Muscle layer of colon (tissue), 2 donors: ENCODE measurements at regions not wholly inside any gene's neighbourhood (a gene's known extent, or its start where the extent isn't known, plus 50 kb on each side); places are given as distances from the start of the nearest gene placed in this dataset.
"Not testable (repeated sequence)": the region's sequence is repeated elsewhere in the genome, so short reads cannot be mapped to it uniquely, and the experiment has no call there.

Source experiments
- H3K27ac ChIP-seq: one replicate; pipeline ENCODE4 v1.7.0; 2013; ENCODE audit warnings: low read depth, mild to moderate bottlenecking, low read length, moderate library complexity
- H3K27me3 ChIP-seq, 2 donors: one replicate each; pipeline ENCODE4 v1.7.0; 2013; ENCODE audit warnings: low read length in 2 of 2, mild to moderate bottlenecking in 2 of 2; ENCODE audit not compliant: insufficient read depth in 2 of 2, control insufficient read depth in 1 of 2
- H3K36me3 ChIP-seq: one replicate; pipeline ENCODE4 v1.7.0; 2013; ENCODE audit warnings: mild to moderate bottlenecking, low read length; ENCODE audit not compliant: insufficient read depth
- H3K4me1 ChIP-seq: one replicate; pipeline ENCODE4 v1.7.0; 2013; ENCODE audit warnings: mild to moderate bottlenecking, low read length; ENCODE audit not compliant: insufficient read depth
- H3K4me3 ChIP-seq, 2 donors: one replicate each; pipeline ENCODE4 v1.7.0; 2013; ENCODE audit warnings: low read length in 2 of 2, low read depth in 1 of 2, mild to moderate bottlenecking in 1 of 2, moderate library complexity in 1 of 2
- H3K9ac ChIP-seq: one replicate; pipeline ENCODE4 v1.7.0; 2013; ENCODE audit warnings: low read length
- H3K9me3 ChIP-seq: one replicate; pipeline ENCODE4 v1.7.0; 2013; ENCODE audit warnings: mild to moderate bottlenecking, low read length
- donor health status: abdominal sarcoma.
- donor health status: Adenocarcinoma of cecum.

GRCh38 chr2:8141780-8142179, 540.1 kb upstream of the ID2 start:
- no peak overlapping the region for H3K27ac ChIP-seq

GRCh38 chr2:8142461-8142860, 539.4 kb upstream of the ID2 start:
- Histone ChIP-seq H3K9me3 (no peaks in the 10 kb centered on the region), H3K27me3 (no peaks in the 10 kb centered on the region), H3K9ac (no peak overlapping the region), H3K36me3 (no peaks in the 10 kb centered on the region), H3K4me3 (no peak overlapping the region), H3K27ac (no peak overlapping the region), H3K4me1 (peaks cover 17% of the 10 kb centered on the region)

More at GRCh38 chr2:8141780-8142179, 540.1 kb upstream of the ID2 start:
- H3K4me1 ChIP-seq: peaks cover 15% of the 10 kb centered on the region
- H3K9ac ChIP-seq: no peak overlapping the region
- H3K9me3 ChIP-seq: no peaks in the 10 kb centered on the region
- H3K4me3 ChIP-seq: no peak overlapping the region
- no peaks in the 10 kb centered on the region for H3K36me3 ChIP-seq
- no peaks in the 10 kb centered on the region for H3K27me3 ChIP-seq

GRCh38 chr2:8144131-8144631, 537.7 kb upstream of the ID2 start:
- no peaks in the 10 kb centered on the region for H3K36me3 ChIP-seq
- H3K27ac ChIP-seq: no peak overlapping the region
- peaks cover 21% of the 10 kb centered on the region for H3K4me1 ChIP-seq

GRCh38 chr2:8144785-8145184, 537.1 kb upstream of the ID2 start:
- H3K9ac ChIP-seq: no peak overlapping the region
- no peaks in the 10 kb centered on the region for H3K36me3 ChIP-seq
- no peaks in the 10 kb centered on the region for H3K9me3 ChIP-seq
- no peaks in the 10 kb centered on the region for H3K27me3 ChIP-seq
- H3K4me1 ChIP-seq: peaks cover 27% of the 10 kb centered on the region
- H3K27ac ChIP-seq: no peak overlapping the region
- H3K4me3 ChIP-seq: no peak overlapping the region

More at GRCh38 chr2:8144131-8144631, 537.7 kb upstream of the ID2 start:
- H3K9me3 ChIP-seq: no peaks in the 10 kb centered on the region
- H3K9ac ChIP-seq: no peak overlapping the region
- H3K27me3 ChIP-seq: no peaks in the 10 kb centered on the region
- H3K4me3 ChIP-seq: no peak overlapping the region

GRCh38 chr2:8145375-8145774, 536.5 kb upstream of the ID2 start:
- not testable (repeated sequence) for H3K27me3 ChIP-seq, H3K27ac ChIP-seq, H3K9ac ChIP-seq, H3K36me3 ChIP-seq, H3K4me3 ChIP-seq, H3K9me3 ChIP-seq
- H3K4me1 ChIP-seq: peaks cover 33% of the 10 kb centered on the region

GRCh38 chr2:8146132-8147005, 535.5 kb upstream of the ID2 start:
- H3K4me1 ChIP-seq: peaks cover 40% of the 10 kb centered on the region
- no peak overlapping the region for H3K9ac ChIP-seq
- H3K27ac ChIP-seq: peak overlapping the region; percentile 31
- no peaks in the 10 kb centered on the region for H3K9me3 ChIP-seq
- H3K27me3 ChIP-seq: no peaks in the 10 kb centered on the region
- no peak overlapping the region for H3K4me3 ChIP-seq
- no peaks in the 10 kb centered on the region for H3K36me3 ChIP-seq

GRCh38 chr2:8148260-8149006, 533.4 kb upstream of the ID2 start:
- H3K4me1 ChIP-seq: peaks cover 33% of the 10 kb centered on the region
- no peak overlapping the region for H3K9ac ChIP-seq
- H3K9me3 ChIP-seq: no peaks in the 10 kb centered on the region
- H3K4me3 ChIP-seq: no peak overlapping the region
- no peaks in the 10 kb centered on the region for H3K36me3 ChIP-seq
- H3K27me3 ChIP-seq: no peaks in the 10 kb centered on the region
- peak overlapping the region; percentile 6 for H3K27ac ChIP-seq

- Histone ChIP-seq H3K4me3 (no peak overlapping the region), H3K9ac (no peak overlapping the region), H3K27ac (peak overlapping the region; percentile 41), H3K36me3 (no peaks in the 10 kb centered on the region), H3K27me3 (no peaks in the 10 kb centered on the region), H3K4me1 (peaks cover 33% of the 10 kb centered on the region), H3K9me3 (no peaks in the 10 kb centered on the region)
These were observed 532.9 kb upstream of the ID2 start for GRCh38 chr2:8149007-8149405.

GRCh38 chr2:8149985-8150539, 531.8 kb upstream of the ID2 start:
- no peak overlapping the region for H3K4me3 ChIP-seq
- H3K27ac ChIP-seq: peak overlapping the region; percentile 41
- H3K36me3 ChIP-seq: no peaks in the 10 kb centered on the region
- no peak overlapping the region for H3K9ac ChIP-seq
- H3K4me1 ChIP-seq: peaks cover 33% of the 10 kb centered on the region
- H3K9me3 ChIP-seq: no peaks in the 10 kb centered on the region
- H3K27me3 ChIP-seq: no peaks in the 10 kb centered on the region

- Histone ChIP-seq H3K27ac (no peak overlapping the region), H3K9me3 (no peaks in the 10 kb centered on the region), H3K4me1 (peaks cover 24% of the 10 kb centered on the region), H3K9ac (no peak overlapping the region), H3K4me3 (no peak overlapping the region), H3K36me3 (no peaks in the 10 kb centered on the region), H3K27me3 (no peaks in the 10 kb centered on the region)
These were observed 530.0 kb upstream of the ID2 start for GRCh38 chr2:8151888-8152287.
